Loucy (cell line): ENCODE measurements at regions not wholly inside any gene's neighbourhood (a gene's known extent, or its start where the extent isn't known, plus 50 kb on each side); places are given as distances from the start of the nearest gene placed in this dataset.

ENCODE experiments used
- H2AFZ ChIP-seq: fragments of 200-600 bp; sonication (generic); 2 replicates; pipeline ENCODE4 v1.6.0; 2016; ENCODE audit warnings: antibody characterized with exemption, mild to moderate bottlenecking, low read length, moderate library complexity
- H3F3A ChIP-seq: fragments of 200-600 bp; 2 replicates; pipeline ENCODE4 v1.6.0; 2016; ENCODE audit warnings: antibody characterized with exemption, low read depth, mild to moderate bottlenecking
- H3K27me3 ChIP-seq: fragments of 200-600 bp; sonication (generic); 2 replicates; pipeline ENCODE4 v1.6.1; 2014; ENCODE audit warnings: low read length, mild to moderate bottlenecking; ENCODE audit not compliant: insufficient read depth, poor library complexity, severe bottlenecking
- H3K36me3 ChIP-seq: fragments of 200-600 bp; sonication (generic); 2 replicates; pipeline ENCODE4 v1.6.1; 2016; ENCODE audit warnings: low read length; ENCODE audit not compliant: insufficient read depth
- H3K4me1 ChIP-seq: fragments of 200-600 bp; sonication (generic); 2 replicates; pipeline ENCODE4 v1.5.1; 2014; ENCODE audit warnings: low read length, mild to moderate bottlenecking; ENCODE audit not compliant: insufficient read depth, poor library complexity, severe bottlenecking
- H3K4me2 ChIP-seq: fragments of 200-600 bp; sonication (generic); 2 replicates; pipeline ENCODE4 v1.6.0; 2014; ENCODE audit warnings: antibody characterized with exemption, low read length, low read depth, mild to moderate bottlenecking; ENCODE audit not compliant: poor library complexity, severe bottlenecking
- H3K4me3 ChIP-seq: fragments of 200-600 bp; sonication (generic); 2 replicates; pipeline ENCODE4 v1.5.1; 2014; ENCODE audit warnings: low read length, mild to moderate bottlenecking, mixed read lengths; ENCODE audit not compliant: poor library complexity, severe bottlenecking
- H3K79me2 ChIP-seq: fragments of 200-600 bp; sonication (generic); 2 replicates; pipeline ENCODE4 v1.6.1; 2014; ENCODE audit warnings: low read length; ENCODE audit not compliant: insufficient read depth
- H3K9ac ChIP-seq: fragments of 200-600 bp; sonication (generic); 2 replicates; pipeline ENCODE4 v1.6.0; 2014; ENCODE audit warnings: mild to moderate bottlenecking, low read depth, low read length, moderate library complexity; ENCODE audit not compliant: poor library complexity, severe bottlenecking
- H3K9me2 ChIP-seq: fragments of 200-600 bp; sonication (generic); replicated peaks from 2 replicates; pipeline ENCODE4 v1.6.1; 2016; ENCODE audit warnings: low read depth, low read length, mixed read lengths
- H3K9me3 ChIP-seq: fragments of 200-600 bp; sonication (generic); 2 replicates; pipeline ENCODE4 v1.6.1; 2014; ENCODE audit warnings: mild to moderate bottlenecking, antibody characterized with exemption, low read length, low read depth; ENCODE audit not compliant: insufficient read depth
- H4K20me1 ChIP-seq: fragments of 200-600 bp; sonication (generic); 2 replicates; pipeline ENCODE4 v1.6.0; 2014; ENCODE audit warnings: antibody characterized with exemption, low read length, mild to moderate bottlenecking; ENCODE audit not compliant: insufficient read depth, poor library complexity, severe bottlenecking
- CTCF ChIP-seq: fragments of 200-600 bp; sonication (generic); conservative IDR thresholded peaks from 2 replicates; pipeline ENCODE4 v1.5.1; 2014; ENCODE audit warnings: mild to moderate bottlenecking, antibody characterized with exemption, low read length
- EZH2phosphoT487 ChIP-seq: fragments of 200-600 bp; IDR thresholded peaks from 2 replicates; pipeline ENCODE4 v1.6.1; 2018; ENCODE audit warnings: antibody characterized with exemption, mild to moderate bottlenecking, moderate library complexity, borderline replicate concordance

- H3K9me3 ChIP-seq, result no peaks in the 10 kb centered on the region
- no peaks in the 10 kb centered on the region for H4K20me1 ChIP-seq
- H3K9ac ChIP-seq, result no peak overlapping the region
- H3F3A ChIP-seq, result no peaks in the 10 kb centered on the region
- no peaks in the 10 kb centered on the region for H3K36me3 ChIP-seq
- no peak overlapping the region for H3K4me3 ChIP-seq
- H2AFZ ChIP-seq, result 0 out of 2 replicates have a peak overlapping the region, but pooled peaks have one; percentile 48
- H3K27me3 ChIP-seq, result no peaks in the 10 kb centered on the region
- no peaks in the 10 kb centered on the region for H3K79me2 ChIP-seq
- H3K4me2 ChIP-seq, result no peak overlapping the region
- H3K9me2 ChIP-seq, result no peaks in the 10 kb centered on the region
- peaks cover 18% of the 10 kb centered on the region for H3K4me1 ChIP-seq
- TF ChIP-seq EZH2phosphoT487 (no peak), CTCF (no peak)
Measured at GRCh38 chr15:70318594-70319465, 221.1 kb upstream of the TLE3 start.

GRCh38 chr15:70316059-70316600, 218.4 kb upstream of the TLE3 start:
- no peak for TF ChIP-seq EZH2phosphoT487
- TF ChIP-seq CTCF, result no peak
- Histone ChIP-seq H2AFZ (no peak overlapping the region), H3K4me1 (peaks cover 18% of the 10 kb centered on the region), H3F3A (no peaks in the 10 kb centered on the region), H3K4me2 (no peak overlapping the region), H3K79me2 (no peaks in the 10 kb centered on the region), H3K27me3 (no peaks in the 10 kb centered on the region), H3K9ac (no peak overlapping the region), H3K9me2 (no peaks in the 10 kb centered on the region), H3K4me3 (no peak overlapping the region), H3K9me3 (no peaks in the 10 kb centered on the region), H4K20me1 (no peaks in the 10 kb centered on the region), H3K36me3 (no peaks in the 10 kb centered on the region)

- H3K9me2 ChIP-seq, result no peaks in the 10 kb centered on the region
- H3K9ac ChIP-seq, result no peak overlapping the region
- no peaks in the 10 kb centered on the region for H3K36me3 ChIP-seq
- no peak overlapping the region for H3K4me2 ChIP-seq
- no peaks in the 10 kb centered on the region for H3K79me2 ChIP-seq
- H3K27me3 ChIP-seq, result no peaks in the 10 kb centered on the region
- H3K4me3 ChIP-seq, result no peak overlapping the region
- TF ChIP-seq EZH2phosphoT487 (no peak), CTCF (no peak)
- no peaks in the 10 kb centered on the region for H3F3A ChIP-seq
- no peaks in the 10 kb centered on the region for H3K9me3 ChIP-seq
- H2AFZ ChIP-seq, result no peak overlapping the region
- H4K20me1 ChIP-seq, result no peaks in the 10 kb centered on the region
- peaks cover 18% of the 10 kb centered on the region for H3K4me1 ChIP-seq
Measured at GRCh38 chr15:70315431-70315830, 217.7 kb upstream of the TLE3 start.
